ENCODE measurements at regions not wholly inside any gene's neighbourhood (a gene's known extent, or its start where the extent isn't known, plus 50 kb on each side); places are given as distances from the start of the nearest gene placed in this dataset.

DNA sequence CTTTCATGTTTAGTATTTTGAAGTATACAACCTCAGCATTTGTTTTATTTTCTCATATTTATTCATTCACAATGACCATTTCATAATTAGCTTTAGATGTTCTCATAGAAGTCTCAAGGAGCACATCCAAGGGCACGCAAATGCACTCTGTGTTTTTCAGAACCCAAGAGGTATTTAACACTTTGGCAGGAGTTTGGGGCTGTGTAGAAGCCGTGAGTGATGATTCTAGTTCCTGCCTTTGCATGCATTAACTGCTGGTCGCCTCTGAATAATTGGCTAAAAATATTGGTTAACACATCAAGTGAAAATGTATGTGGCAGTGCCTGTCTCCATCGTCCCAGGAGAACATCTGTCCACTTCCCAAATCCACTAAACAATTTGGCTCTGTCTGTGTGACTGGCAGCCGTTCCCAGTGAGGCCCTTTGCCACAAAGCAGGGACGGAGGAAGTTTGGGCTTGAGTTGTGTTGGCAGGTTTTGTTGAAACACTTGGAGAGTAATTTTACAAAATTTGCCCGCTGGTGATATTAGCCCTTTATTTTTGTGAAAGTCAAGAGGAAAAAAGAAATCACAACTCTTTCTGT lies 730.7 kb upstream of the SLIT2 start:
- TF ChIP-seq, protein P1, sequence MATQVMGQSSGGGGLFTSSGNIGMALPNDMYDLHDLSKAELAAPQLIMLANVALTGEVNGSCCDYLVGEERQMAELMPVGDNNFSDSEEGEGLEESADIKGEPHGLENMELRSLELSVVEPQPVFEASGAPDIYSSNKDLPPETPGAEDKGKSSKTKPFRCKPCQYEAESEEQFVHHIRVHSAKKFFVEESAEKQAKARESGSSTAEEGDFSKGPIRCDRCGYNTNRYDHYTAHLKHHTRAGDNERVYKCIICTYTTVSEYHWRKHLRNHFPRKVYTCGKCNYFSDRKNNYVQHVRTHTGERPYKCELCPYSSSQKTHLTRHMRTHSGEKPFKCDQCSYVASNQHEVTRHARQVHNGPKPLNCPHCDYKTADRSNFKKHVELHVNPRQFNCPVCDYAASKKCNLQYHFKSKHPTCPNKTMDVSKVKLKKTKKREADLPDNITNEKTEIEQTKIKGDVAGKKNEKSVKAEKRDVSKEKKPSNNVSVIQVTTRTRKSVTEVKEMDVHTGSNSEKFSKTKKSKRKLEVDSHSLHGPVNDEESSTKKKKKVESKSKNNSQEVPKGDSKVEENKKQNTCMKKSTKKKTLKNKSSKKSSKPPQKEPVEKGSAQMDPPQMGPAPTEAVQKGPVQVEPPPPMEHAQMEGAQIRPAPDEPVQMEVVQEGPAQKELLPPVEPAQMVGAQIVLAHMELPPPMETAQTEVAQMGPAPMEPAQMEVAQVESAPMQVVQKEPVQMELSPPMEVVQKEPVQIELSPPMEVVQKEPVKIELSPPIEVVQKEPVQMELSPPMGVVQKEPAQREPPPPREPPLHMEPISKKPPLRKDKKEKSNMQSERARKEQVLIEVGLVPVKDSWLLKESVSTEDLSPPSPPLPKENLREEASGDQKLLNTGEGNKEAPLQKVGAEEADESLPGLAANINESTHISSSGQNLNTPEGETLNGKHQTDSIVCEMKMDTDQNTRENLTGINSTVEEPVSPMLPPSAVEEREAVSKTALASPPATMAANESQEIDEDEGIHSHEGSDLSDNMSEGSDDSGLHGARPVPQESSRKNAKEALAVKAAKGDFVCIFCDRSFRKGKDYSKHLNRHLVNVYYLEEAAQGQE (IDR thresholded peaks at IDR 0.05; ENCODE audit: insufficient replicate concordance, low read depth), result no peak
- TF ChIP-seq, protein P2, sequence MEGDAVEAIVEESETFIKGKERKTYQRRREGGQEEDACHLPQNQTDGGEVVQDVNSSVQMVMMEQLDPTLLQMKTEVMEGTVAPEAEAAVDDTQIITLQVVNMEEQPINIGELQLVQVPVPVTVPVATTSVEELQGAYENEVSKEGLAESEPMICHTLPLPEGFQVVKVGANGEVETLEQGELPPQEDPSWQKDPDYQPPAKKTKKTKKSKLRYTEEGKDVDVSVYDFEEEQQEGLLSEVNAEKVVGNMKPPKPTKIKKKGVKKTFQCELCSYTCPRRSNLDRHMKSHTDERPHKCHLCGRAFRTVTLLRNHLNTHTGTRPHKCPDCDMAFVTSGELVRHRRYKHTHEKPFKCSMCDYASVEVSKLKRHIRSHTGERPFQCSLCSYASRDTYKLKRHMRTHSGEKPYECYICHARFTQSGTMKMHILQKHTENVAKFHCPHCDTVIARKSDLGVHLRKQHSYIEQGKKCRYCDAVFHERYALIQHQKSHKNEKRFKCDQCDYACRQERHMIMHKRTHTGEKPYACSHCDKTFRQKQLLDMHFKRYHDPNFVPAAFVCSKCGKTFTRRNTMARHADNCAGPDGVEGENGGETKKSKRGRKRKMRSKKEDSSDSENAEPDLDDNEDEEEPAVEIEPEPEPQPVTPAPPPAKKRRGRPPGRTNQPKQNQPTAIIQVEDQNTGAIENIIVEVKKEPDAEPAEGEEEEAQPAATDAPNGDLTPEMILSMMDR (IDR thresholded peaks at IDR 0.05; ENCODE audit: insufficient read depth, low read length), result no peak
- TF ChIP-seq GABPA (IDR thresholded peaks at IDR 0.05; ENCODE audit: low read depth) (no peak), SPI1 (IDR thresholded peaks at IDR 0.05; ENCODE audit: borderline replicate concordance, low read depth) (no peak), POLR2AphosphoS5 (IDR thresholded peaks at IDR 0.05; ENCODE audit: low read depth) (no peak)
- Histone ChIP-seq H3K27me3 (ENCODE audit: insufficient read depth, poor library complexity, severe bottlenecking) (no peaks in the 10 kb centered on the region), H3K4me3 (replicated peaks; ENCODE audit: insufficient read depth, low read length) (no peak overlapping the region), H3K27ac (replicated peaks) (no peak overlapping the region)
- DNase-seq (ENCODE audit: low read depth in 1 of 2, low spot score in 1 of 2), result no peak

DNA sequence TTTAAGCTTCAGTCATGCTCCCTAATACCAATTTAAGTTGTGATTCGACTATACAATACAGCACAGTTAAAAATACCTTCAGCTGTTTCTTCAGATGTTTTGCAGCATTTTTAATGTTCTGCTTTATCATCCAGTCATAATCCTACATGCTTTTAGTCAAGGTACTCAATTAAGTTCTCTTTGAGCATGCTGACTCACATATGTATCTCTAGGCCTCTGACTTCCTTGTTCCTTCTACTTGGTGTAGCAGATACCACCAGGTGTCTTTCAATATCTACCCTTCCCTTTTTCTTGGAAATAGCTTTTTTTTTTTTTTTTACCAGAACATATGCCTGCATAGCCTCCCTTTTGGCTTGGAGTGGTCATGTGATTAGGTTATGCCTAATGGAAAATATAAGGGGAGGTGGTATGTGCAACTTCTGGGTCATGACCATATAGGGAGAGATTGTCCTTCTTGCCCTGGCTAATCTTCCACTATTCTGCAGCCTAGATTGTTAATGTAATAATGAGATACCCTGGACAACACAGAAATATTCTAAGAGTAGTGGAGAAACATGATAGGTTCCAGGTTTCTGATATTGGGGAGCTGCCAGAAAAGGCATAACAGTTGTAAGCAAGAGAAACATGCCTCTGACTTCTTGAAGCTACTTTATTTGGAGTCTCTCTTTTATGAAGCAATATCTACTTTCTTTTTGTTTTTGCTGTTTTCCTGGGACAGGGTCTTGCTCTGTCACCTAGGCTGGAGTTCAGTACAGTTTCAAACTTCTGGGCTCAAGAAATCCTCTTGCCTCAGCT lies 737.2 kb upstream of the SLIT2 start:
- H3K27ac ChIP-seq (replicated peaks), result no peak overlapping the region
- no peak for DNase-seq (ENCODE audit: low read depth in 1 of 2, low spot score in 1 of 2)
- no peaks in the 10 kb centered on the region for H3K27me3 ChIP-seq (ENCODE audit: insufficient read depth, poor library complexity, severe bottlenecking)
- TF ChIP-seq, protein P2 (IDR thresholded peaks at IDR 0.05; ENCODE audit: insufficient read depth, low read length), result no peak
- TF ChIP-seq POLR2AphosphoS5 (IDR thresholded peaks at IDR 0.05; ENCODE audit: low read depth), result no peak
- TF ChIP-seq GABPA (IDR thresholded peaks at IDR 0.05; ENCODE audit: low read depth), result no peak
- no peak for TF ChIP-seq SPI1 (IDR thresholded peaks at IDR 0.05; ENCODE audit: borderline replicate concordance, low read depth)
- TF ChIP-seq, protein P1 (IDR thresholded peaks at IDR 0.05; ENCODE audit: insufficient replicate concordance, low read depth), result no peak
- no peak overlapping the region for H3K4me3 ChIP-seq (replicated peaks; ENCODE audit: insufficient read depth, low read length)

DNA sequence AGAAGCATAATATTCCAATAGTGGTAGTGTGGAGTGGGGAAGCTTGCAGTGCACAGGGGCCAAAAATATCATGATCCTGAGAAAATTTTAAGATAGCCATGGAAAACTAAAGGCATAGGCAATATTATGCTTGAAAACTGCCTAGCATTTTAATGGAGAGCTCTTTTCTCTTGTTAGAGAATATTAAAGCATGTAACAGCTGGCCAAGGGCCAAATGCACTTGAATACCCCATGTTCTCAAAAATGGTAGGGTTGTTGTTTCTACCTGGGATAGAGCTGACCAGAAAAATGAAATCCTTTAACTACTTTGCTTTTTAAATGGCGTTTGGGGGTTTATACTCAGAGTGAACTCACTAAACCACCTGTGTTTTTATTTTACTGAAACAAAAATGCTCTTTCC lies 739.6 kb upstream of the SLIT2 start:
- H3K4me3 ChIP-seq (replicated peaks; ENCODE audit: insufficient read depth, low read length), result no peak overlapping the region
- TF ChIP-seq, protein P2 (IDR thresholded peaks at IDR 0.05; ENCODE audit: insufficient read depth, low read length), result no peak
- TF ChIP-seq, protein P1 (IDR thresholded peaks at IDR 0.05; ENCODE audit: insufficient replicate concordance, low read depth), result no peak
- TF ChIP-seq GABPA (IDR thresholded peaks at IDR 0.05; ENCODE audit: low read depth), result no peak
- TF ChIP-seq POLR2AphosphoS5 (IDR thresholded peaks at IDR 0.05; ENCODE audit: low read depth), result no peak
- no peak for TF ChIP-seq SPI1 (IDR thresholded peaks at IDR 0.05; ENCODE audit: borderline replicate concordance, low read depth)
- no peak overlapping the region for H3K27ac ChIP-seq (replicated peaks)
- no peaks in the 10 kb centered on the region for H3K27me3 ChIP-seq (ENCODE audit: insufficient read depth, poor library complexity, severe bottlenecking)
- no peak for DNase-seq (ENCODE audit: low read depth in 1 of 2, low spot score in 1 of 2)

Data from HL-60 (cell line).